ENCODE measurements at regions not wholly inside any gene's neighbourhood (a gene's known extent, or its start where the extent isn't known, plus 50 kb on each side); places are given as distances from the start of the nearest gene placed in this dataset.
"Not testable (repeated sequence)": the region's sequence is repeated elsewhere in the genome, so short reads cannot be mapped to it uniquely, and the experiment has no call there.

DNA sequence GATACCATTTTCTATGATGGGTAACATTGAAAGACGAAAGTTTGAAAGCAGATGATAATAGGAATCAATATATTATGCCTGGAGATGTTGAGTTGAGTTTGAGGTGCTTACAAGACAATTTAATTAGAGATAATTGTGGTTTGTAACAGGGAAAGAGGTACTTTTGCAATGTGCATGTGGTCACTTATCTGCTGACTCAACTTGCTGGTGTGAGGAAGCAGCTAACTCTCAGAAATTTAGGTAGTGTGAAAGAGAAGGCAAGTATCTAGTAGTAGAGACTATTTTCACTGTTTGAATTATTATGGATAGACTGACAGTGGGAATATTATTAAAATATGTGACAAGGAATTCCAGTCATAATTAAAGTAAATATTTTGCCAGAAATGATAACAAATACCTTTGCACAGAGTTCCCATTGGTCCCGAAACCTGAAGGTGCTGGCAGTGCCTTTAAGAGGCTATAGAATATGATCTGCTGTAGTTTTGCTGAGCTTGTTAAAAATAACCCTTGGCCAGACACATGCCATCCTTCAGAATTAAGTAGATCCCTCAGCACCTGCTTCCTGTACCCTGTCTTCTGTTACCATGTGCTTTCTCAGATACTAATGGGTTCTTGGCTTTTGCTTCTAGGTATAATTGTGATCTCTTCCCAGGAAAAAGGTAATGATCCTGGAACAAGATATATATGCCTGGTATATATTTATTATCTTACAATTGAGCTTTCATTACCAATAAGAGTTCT lies 315.9 kb downstream of the BCHE start:
- no peak for DNase-seq (ENCODE audit: low spot score)

DNA sequence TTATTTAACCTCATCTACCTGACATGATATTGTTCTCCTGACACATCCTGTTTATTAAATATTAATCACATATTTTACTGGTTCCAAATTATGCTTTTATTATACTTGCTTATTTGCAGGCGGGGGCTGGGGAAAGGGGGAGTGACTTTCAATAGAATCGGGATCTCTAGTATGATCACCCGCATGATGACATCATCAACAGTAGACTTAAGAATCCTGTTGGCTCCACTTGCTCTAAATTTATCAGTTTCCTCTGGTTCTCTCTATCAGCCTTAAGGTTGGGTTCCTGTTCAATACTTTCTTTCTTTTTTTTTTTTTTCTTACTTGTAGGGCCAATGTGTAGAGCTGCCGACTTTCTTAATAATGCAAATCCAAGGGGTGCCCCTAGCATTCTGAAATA lies 317.5 kb downstream of the BCHE start:
- DNase-seq (ENCODE audit: low spot score): no peak

DNA sequence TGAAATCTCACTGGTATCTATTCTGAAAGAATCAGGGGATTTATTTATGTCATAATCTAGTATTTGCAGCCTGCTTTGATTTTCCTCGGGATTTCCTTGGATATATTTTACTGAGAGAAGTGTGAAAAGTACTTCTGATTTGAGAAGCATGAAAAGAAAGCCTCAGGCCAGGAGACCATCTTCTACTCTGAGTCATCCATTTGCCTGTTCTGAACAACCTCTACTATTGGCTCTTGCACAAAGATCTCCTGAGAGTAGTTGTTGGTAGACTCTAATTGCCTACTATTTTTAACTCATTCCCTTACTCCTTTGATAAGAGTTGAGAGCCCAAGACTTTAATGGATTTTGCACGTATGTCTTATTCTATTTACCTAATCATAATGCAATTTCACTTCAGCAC lies 318.9 kb downstream of the BCHE start:
- DNase-seq (ENCODE audit: low spot score): no peak

DNA sequence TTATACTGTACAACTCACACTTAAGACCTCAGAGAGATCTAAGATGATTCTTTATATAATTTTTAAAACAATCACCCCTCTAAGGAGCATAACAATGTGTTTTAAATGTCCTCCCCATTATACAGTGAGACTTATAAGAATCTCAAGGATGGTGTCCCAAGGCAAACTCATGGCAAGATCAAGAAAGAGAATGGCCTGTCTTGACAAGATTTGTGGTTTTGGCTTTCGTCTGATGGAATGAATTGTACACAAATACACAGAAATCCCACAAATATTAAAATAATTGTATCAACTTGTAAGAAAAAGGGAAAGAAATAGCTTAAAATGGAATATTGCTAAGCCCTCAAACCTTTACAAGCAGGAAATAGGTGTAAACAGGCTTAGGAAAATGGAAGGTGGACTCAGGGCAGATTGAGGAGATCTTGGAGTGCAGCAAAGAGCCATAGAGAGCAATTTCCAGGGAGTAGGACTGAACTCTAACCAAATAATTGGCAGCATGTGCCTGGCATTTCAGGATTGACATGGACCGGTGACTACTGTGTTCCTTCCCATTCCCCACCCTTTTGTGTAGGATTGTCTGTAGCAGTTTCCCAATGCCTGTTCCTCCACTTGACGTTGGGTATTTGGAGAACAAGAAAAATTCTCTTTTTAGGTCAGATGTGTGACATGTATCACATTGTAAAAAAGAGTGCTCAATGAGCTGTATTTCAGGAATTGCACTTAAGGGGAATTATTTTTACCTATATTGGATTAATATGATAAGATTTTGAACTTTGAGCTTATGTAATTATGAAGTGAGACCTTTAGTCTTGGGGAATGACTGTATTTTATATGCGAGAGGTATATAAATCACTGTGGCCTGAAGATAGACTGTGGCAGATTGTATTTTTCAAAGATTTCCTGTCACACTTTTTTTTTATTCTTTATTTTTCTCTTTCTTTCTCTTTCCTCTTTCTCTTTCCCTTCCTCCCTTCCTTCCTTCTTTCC lies 317.8 kb upstream of the SLITRK3 start:
- no peak for DNase-seq (ENCODE audit: low spot score)

DNA sequence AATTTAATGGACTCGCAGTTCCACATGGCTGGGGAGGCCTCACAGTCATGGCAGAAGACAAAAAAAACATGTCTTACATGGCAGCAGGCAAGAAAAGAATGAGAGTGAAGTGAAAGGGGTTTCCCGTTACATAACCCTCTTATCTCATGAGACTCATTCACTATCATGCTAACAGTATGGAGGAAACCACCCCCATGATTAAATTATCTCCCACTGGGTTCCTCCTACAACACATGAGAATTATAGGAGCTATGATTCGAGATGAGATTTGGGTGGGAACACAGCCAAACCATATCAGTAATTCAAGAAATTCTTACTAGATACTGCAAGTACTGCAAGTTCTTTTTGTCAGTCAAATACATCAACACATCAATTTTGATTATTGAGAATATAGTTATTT lies 311.4 kb upstream of the SLITRK3 start:
- no peak for DNase-seq (ENCODE audit: low spot score)

DNA sequence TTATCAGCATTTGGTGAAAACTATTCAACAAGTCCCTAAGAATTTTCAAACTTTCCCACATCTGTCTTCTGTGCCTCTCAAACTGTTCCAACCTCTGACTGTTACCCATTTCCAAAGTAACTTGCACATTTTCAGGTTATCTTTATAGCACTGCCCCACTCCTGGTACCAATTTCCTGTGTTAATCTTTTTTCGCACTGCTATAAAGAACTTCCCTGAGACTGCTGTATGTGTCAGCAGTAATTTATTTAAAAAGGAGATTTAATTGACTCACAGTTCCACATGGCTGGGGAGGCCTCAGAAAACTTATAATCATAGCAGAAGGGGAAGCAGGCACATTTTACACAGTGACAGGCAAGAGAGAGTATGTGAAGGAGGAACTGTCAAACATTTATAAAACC lies 310.9 kb upstream of the SLITRK3 start:
- no peak for DNase-seq (ENCODE audit: low spot score)

DNA sequence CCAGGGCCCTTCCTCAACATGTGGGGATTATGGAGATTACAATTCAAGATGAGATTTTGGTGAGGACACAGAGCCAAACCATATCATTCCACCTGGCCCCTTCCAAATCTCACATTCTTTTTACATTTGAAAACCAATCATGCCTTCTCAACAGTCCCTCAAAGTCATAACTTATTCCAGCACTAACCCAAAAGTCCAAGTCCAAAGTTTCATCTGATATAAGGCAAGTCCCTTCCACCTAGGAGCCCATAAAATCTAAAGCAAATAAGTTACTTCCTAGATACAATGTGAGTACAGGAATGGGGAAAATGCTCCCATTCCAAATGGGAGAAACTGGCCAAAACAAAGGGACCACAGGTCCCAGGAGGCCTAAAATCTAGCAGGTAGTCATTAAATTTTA lies 309.5 kb upstream of the SLITRK3 start:
- no peak for DNase-seq (ENCODE audit: low spot score)

DNA sequence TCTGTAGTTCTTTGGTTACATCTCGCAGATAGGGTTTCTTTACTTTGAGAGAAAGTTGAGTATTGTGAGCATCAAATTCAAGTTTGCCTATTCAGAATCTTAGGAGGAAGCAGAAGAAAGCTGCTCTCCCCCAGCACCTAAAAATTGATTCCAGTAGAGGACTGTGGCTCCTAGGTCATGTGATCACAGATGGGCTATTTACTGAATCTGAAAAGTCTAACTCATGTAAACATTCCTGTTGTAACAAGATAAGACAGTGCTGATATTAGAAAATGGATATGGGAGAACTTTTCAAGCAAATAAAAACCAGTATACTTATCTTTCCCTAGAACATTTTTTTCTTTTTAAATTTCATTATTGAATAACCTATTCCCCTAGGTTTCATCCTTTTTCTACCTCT lies 308.4 kb upstream of the SLITRK3 start:
- no peak for DNase-seq (ENCODE audit: low spot score)

DNA sequence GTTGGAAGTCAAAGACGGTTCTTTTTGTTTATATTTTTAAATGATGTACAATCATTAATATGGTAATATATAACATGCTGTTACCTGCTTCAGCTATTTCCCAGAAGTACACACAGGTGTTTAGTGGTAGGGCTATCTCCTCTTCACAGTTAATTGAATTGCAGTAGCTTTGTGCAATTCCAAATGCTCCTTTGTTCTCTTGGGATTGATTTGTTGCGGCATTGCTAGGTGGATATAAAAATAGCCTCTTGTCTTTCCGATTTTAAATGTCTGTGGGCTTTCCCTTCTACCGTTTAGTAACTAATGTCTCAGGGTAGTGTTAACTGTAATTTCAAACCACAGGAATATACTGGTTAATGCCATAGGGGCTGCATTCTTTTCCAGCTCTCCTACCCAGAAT lies 307.6 kb upstream of the SLITRK3 start:
- no peak for DNase-seq (ENCODE audit: low spot score)

DNA sequence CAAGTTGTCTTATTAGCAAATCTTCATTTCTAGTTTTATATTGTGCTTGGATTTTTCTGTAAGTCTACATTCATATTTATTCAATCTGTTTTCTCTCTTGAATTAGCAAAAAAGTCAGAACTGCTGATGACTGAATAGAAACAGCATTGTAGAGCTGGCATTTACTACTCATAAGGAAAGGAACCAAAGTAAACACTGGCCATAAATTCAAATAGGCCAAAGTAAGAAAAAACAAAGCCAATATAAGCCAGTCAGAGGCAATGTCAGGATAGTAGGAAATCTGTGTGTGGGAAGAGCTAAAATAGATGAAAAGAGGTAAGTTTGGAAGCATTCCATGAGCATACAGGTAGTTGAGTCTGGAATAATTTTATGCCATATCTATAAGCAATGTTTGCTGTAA lies 307.2 kb upstream of the SLITRK3 start:
- DNase-seq (ENCODE audit: low spot score): no peak

DNA sequence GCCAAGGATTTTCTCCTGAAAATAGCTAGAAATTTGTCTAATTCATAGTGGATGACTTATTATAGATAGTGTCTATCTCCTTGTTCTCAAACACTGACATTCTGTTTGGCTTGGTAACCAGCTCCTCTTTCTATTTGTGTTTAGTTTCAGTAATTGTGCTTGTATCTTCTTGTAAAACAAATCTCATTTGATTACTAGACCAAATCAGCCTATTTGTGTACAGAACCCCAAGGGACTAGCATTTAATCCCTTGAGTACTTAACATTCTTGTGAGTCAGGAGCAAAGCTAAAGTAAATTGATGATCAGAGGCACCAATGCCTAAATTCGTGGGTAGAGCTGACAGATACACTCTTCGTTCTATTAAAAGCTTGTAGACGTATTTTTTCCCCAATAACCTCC lies 306.5 kb upstream of the SLITRK3 start:
- DNase-seq (ENCODE audit: low spot score): no peak

DNA sequence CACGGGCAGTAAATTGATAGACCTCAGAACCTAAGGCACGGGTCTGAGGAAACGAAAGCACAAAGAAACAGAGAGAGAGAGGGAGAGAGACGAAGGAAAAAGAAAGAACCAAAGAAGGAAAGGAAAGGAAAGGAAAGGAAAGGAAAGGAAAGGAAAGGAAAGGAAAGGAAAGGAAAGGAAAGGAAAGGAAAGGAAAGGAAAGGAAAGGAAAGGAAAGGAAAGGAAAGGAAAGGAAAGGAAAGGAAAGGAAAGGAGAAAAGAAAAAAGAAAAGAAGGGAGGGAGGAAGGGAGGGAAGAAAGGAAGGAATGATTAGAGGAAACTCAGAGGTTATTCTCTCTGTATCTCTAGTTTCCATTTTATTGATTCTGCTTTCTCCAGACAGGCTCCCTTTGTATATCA lies 302.6 kb upstream of the SLITRK3 start:
- DNase-seq (ENCODE audit: low spot score): not testable (repeated sequence)

DNA sequence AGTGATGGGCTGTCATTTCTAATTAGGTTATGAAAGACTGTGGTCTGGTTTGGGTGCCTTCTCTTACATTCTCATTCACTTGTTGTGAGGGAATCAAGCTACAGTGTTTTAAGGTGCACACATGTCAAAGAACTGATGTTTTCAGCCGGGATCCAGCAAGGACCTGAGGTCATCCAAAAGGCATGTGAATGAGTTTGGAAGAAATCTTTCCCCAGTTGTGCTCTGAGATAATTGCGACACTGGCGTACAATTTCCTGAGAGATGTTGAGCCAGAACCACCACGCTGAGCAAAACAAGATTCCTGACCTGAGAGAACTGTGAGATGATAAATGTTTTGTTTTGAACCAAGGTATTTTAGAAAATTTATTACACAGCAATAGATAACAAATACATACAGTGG lies 295.3 kb upstream of the SLITRK3 start:
- peak; percentile 3 for DNase-seq (ENCODE audit: low spot score)

DNA sequence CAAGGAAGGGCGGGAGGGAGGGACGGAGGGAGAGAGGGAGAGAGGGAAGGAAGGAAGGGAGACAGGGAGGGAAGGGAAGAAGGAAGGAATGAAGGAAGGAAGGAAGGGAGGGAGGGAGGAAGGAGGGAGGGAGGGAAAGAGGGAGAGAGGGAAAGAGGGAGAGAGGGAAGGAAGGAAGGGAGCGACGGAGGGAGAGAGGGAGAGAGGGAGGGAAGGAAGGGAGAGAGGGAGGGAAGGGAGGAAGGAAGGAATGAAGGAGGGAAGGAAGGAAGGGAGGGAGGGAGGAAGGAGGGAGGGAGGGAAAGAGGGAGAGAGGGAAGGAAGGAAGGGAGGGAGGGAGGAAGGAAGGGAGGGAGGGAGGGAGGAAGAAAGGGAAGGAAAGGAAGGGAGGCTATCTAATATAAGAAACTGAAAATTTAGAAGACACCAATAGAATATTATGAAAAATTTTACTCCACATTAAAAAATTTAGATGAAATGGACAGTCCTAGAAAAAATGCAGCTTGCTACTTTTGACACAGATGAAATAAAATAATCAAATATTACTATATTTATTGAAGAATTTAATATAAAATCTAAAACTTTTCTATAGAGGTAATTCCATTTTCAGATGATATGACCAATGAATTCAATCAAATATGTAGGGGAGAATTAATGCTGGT lies 280.3 kb upstream of the SLITRK3 start:
- DNase-seq (ENCODE audit: low spot score): no peak

DNA sequence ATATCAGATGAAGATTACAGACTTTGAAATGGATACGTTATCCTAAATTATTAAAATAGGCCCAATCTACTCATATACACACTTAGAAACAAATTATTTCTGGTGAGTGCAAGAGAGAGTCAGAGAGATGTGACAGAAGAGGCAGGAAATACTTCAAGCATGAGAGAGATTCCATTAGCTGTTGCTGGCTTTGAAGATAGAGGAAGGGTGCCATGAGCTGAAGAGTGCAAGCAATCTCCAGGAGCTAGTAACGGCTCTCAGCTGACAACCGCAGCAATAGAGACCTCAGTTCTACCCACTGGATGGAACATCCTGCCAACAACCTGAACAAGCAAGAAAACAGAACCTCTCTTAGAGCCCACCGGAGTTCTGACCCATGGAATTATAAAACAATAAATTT lies 270.7 kb upstream of the SLITRK3 start:
- no peak for DNase-seq (ENCODE audit: low spot score)

DNA sequence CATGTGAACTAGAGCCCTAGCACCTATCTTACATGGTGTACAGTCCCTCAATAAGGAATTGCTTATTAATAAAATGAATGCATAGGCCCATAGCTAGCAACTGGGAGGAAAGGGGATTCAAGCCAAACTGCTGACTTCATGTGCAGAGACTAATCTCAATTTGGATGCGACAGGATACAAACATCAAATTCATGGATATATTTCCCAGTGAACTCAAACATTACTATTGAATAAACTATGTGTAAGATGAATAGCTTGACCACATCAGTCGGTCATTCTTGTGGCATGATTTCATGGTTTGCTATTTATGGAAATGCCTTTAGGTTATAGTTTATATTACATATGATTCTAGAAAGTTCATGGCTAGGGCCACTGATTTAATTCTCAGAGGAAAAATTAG lies 268.6 kb upstream of the SLITRK3 start:
- DNase-seq (ENCODE audit: low spot score): peak; percentile 16

DNA sequence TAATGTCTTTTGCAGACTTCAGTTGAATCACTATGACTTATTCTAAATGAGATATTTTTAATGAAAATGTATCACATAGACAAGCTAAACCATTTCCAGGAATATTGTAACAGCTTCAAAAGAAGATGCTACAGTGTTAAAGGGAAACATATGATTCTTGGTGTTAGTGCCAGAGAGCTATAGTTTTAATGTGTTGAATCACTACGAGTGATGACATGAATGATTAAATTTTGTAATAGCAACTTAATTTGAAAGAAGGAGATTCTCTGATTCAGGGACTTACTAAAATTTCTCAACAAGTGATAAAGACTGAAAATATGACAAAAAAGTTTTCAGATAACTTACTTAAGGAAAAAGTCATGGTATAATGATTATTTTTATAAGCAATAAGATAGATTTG lies 267.3 kb upstream of the SLITRK3 start:
- DNase-seq (ENCODE audit: low spot score): no peak

DNA sequence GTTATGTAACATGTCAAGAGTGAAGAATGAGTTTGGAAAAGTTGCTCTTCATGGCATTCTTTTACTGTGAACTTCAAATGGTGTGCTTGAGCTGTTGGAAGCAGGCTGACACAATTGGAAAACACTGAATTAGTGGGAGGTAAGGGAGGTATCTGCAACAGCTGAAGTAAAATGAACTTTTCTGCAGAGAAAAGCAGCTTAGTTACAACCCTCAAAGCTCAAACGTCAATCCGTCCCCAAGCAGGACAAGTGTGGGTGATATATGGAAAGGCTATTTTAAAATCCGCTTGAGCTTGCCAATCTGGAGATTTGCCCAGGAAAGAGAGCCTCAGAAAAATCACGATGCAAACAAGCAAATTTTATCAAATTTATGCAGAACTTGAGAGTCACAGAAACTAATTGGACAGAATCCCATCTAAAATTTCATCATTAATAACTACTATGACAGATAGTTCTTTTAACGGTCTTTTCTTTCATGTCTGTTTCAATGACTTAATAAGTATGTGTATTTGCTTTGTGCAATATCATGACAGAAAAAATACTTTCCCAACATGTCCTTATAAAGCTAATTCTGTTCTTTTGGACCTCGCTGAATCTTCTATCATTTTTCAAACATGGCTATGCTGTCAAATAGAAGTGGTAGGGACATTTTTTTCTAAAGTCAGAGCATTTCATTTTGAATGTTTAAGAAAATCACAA lies 266.6 kb upstream of the SLITRK3 start:
- no peak for DNase-seq (ENCODE audit: low spot score)

DNA sequence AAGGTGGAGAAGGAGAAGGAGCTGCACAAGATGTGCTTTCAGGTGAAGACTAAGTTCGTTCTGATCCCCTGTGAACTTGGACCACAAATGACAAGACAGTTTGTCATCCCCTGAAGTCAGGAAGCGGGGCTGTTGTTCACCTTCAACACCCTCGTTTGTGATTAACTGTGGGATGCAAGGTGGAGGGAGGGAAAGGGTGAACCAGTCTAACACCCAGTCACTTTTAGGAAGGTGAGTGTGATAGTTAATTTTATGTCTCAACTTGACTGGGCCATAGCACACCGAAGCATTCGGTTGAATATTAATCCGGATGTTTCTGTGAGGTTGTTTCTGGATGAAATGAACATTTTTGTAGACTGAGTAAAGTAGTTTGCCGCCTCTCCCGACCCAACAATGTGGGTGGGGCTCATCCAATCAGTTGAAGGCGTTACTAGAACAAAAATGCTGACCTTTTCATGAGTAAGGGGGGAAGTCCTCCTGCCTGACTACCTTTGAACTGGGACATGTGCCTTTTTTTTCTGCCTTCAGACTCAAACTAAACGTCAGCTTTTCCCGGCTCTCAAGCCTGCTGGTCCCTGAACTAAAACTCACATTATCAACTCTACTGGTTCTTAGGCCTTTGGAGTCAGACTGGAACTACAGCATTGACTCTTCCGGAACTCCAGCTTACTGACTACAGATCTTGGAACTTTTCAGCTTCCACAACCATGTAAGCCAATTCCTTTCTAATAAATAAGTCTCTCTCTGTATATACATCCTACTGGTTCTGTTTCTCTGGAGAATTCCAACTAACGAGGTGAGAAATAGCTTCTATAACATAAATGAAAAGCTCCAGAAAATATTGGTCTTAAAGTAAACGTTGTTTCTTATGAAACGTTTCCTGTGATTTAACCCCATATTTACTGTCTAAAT lies 264.0 kb upstream of the SLITRK3 start:
- no peak for DNase-seq (ENCODE audit: low spot score)

DNA sequence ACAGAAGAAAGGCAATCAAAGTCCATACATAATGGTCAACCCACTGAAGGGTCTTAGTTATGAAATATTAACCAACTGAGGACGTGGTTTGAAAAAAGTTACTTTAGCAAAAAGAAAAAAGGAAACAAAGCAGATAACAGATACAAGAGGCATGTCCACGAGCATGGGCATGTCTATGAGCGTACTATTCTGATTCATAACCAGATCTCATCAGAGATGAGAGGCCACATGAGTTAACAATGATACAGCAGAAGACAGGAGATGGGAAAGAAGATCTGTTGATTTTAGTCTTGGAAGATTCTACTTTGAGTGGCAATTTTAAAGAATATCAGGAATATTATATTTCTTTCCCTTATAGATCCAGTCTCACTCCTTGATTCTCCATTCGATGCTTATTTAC lies 262.9 kb upstream of the SLITRK3 start:
- no peak for DNase-seq (ENCODE audit: low spot score)

DNA sequence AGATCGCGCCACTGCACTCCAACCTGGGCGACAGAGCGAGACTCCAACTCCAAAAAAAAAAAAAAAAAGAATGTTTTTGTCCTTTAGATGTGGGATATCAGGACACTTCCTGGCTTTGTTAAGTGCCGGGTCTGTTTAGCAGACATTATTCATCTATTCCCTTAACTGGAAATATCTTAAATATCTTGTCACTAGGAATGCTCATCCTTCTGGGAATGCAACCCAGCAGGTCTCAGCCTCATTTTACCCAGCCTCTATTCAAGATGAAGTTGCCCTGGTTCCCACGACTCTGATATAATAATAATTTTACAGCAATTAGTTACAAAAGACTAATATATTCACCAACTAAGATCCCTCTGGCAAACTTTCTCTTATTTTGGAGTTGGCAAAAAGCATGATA lies 260.9 kb upstream of the SLITRK3 start:
- no peak for DNase-seq (ENCODE audit: low spot score)

All from AG08396 (cell line).